ENCODE measurements at regions not wholly inside any gene's neighbourhood (a gene's known extent, or its start where the extent isn't known, plus 50 kb on each side); places are given as distances from the start of the nearest gene placed in this dataset.
"Not testable (repeated sequence)": the region's sequence is repeated elsewhere in the genome, so short reads cannot be mapped to it uniquely, and the experiment has no call there.

DNA sequence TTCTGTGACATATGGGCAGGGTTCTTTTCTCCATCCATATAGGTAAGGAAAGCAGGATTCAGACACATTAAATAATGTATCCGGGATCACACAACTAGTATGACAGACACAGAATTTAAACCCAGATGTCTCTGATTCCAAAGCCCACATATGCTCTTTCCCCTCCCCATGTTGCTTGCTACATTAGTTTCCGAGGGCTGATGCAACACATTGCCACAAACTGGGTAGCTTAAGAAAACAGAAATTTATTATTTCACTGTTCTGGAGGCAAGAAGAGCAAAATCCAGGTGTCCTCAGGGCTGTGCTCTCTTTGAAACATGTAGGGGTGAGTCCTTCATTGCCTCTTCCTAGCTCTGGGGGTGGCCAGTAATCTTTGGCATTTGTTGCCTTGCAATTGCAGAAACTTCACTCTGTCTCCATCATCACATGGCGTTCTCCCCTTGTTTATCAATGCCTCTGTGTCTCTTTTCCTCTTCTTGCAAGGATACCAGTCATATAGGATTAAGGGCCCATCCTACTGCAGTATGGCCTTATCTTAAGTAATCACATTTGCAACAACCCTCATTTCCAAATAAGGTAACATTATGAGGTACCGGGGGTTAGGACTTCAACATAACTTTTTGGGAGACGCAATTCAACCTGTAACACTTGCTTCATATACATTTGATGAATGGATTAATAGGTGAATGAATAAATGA, 83.0 kb upstream of the CCND2 start:
- no peaks in the 10 kb centered on the region for H3K4me1 ChIP-seq (ENCODE audit: control insufficient read depth, insufficient read depth, low read length)
- no peak for DNase-seq
- H3K9me3 ChIP-seq (ENCODE audit: control insufficient read depth, low read length) = no peaks in the 10 kb centered on the region
- intact Hi-C loops (cut with DNase I) = no loop called here
- no peak overlapping the region for H3K4me3 ChIP-seq (ENCODE audit: low read length)
- no peak for ATAC-seq
- 81% methylated on average over 5 of the region's 5 CpGs for WGBS
- no peaks in the 10 kb centered on the region for H3K27me3 ChIP-seq (ENCODE audit: control insufficient read depth, insufficient read depth)
- no peak overlapping the region for H3K27ac ChIP-seq (ENCODE audit: low read length)

DNA sequence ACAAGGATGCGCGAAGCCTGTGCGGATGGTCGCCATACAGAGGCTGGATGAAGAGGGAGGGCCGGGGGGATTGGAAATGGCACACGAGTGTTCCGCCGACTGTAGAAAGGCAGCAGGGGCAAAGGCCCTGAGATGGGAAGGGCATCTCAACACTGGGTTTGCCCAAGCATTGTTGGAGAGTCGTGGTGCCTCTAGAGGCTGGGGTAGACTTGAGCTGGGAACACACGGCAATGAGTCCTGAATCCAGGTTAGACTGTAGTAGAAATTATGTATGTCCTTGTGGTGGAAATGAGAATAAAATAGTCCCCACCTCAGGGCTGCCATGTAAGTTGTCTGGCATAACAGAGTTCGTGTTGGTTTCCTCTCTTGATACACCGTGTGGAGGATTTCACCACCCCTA, 83.8 kb upstream of the CCND2 start:
- no peaks in the 10 kb centered on the region for H3K27me3 ChIP-seq (ENCODE audit: control insufficient read depth, insufficient read depth)
- WGBS = 87% methylated on average over 12 of the region's 12 CpGs
- H3K27ac ChIP-seq (ENCODE audit: low read length) = no peak overlapping the region
- ATAC-seq = no peak
- intact Hi-C loops (cut with DNase I) = no loop called here
- H3K4me1 ChIP-seq (ENCODE audit: control insufficient read depth, insufficient read depth, low read length) = no peaks in the 10 kb centered on the region
- no peak for DNase-seq
- H3K9me3 ChIP-seq (ENCODE audit: control insufficient read depth, low read length) = no peaks in the 10 kb centered on the region
- H3K4me3 ChIP-seq (ENCODE audit: low read length) = no peak overlapping the region

DNA sequence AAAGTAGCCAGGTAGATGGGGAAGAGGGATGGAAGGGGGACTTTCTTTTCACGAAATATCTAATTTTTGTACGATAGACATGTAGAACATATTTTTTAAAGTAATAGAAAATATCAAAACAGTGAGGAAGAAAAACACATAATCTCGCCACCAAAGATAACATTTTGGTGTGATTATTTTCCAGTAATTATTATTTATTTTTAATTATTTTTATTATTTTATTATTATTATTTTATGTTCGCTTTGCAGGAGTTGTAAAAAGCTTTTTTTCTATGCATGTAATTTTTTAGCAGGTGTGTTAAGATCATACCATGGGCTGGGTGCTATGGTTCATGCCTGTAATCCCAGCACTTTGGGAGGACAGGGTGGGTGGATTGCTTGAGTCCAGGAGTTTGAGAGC, 85.6 kb upstream of the CCND2 start:
- intact Hi-C loops (cut with DNase I) = no loop called here
- no peaks in the 10 kb centered on the region for H3K4me1 ChIP-seq (ENCODE audit: control insufficient read depth, insufficient read depth, low read length)
- H3K27me3 ChIP-seq (ENCODE audit: control insufficient read depth, insufficient read depth) = no peaks in the 10 kb centered on the region
- no peak overlapping the region for H3K27ac ChIP-seq (ENCODE audit: low read length)
- no peak for ATAC-seq
- H3K4me3 ChIP-seq (ENCODE audit: low read length) = no peak overlapping the region
- DNase-seq = no peak
- H3K9me3 ChIP-seq (ENCODE audit: control insufficient read depth, low read length) = no peaks in the 10 kb centered on the region
- WGBS = 82% methylated on average over 4 of the region's 4 CpGs

DNA sequence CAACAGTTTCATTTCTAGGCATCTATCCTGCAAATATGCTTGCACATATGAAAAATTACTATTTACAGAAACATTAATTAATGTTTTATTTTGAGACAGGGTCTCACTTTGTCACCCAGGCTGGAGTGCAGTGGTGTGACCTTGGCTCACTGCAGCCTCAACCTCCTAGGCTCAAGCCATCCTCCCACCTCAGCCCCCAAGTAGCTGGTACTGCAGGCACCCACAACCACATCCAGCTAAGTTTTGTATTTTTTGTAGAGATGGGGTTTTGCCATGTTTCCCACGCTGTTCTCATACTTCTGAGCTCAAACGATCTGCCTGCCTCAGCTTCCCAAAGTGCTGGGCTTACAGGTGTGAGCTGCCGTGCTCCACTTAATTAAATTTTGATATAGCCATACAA, 86.2 kb upstream of the CCND2 start:
- DNase-seq; H3K27ac ChIP-seq (ENCODE audit: low read length); H3K4me1 ChIP-seq (ENCODE audit: control insufficient read depth, insufficient read depth, low read length); intact Hi-C loops (cut with DNase I); H3K9me3 ChIP-seq (ENCODE audit: control insufficient read depth, low read length); ATAC-seq; H3K4me3 ChIP-seq (ENCODE audit: low read length); H3K27me3 ChIP-seq (ENCODE audit: control insufficient read depth, insufficient read depth): not testable (repeated sequence)
- 53% methylated on average over 3 of the region's 3 CpGs for WGBS

DNA sequence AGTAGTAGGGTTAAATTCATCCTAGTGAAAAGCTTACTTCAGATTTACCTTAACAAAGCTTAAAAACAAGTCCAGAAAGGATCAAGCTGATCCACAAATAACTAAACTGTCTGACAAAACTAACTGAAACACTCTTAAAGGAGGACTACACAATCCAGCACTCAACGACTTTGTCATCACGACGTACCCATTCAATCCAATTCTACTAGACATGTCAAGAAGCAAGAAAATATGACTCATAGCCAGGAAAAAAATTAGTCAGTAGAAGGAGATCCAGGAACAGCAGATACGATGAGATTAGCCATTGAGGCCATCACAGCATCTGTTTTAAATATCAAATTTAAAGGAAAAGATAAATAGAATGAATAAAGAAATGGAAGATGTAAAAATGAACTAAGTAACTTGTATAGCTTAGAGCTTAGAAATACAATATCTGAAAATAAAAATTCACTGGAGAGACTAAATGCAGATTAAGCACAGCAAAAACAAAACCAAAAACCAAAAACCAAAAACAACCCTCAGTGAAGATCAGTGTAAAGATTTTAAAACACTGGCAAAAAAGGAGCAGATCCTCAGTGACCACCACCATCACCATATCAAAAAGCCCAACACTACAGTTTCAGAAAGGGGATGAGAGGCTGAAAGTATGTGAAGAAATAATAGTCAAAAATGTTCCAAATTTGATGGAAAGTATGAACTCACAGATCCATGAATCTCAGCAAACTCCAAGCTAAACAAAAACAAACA, 95.0 kb upstream of the CCND2 start:
- Histone ChIP-seq H3K4me1 (ENCODE audit: control insufficient read depth, insufficient read depth, low read length) (no peaks in the 10 kb centered on the region), H3K4me3 (ENCODE audit: low read length) (no peak overlapping the region), H3K9me3 (ENCODE audit: control insufficient read depth, low read length) (no peaks in the 10 kb centered on the region), H3K27ac (ENCODE audit: low read length) (no peak overlapping the region), H3K27me3 (ENCODE audit: control insufficient read depth, insufficient read depth) (no peaks in the 10 kb centered on the region)
- WGBS = 74% methylated on average over 4 of the region's 4 CpGs
- DNase-seq = no peak
- ATAC-seq = no peak
- intact Hi-C loops (cut with DNase I) = no loop called here

GRCh38 chr12:4177262-4177661, 96.3 kb upstream of the CCND2 start:
- intact Hi-C loops (cut with DNase I) = no loop called here
- H3K4me1 ChIP-seq (ENCODE audit: control insufficient read depth, insufficient read depth, low read length) = no peaks in the 10 kb centered on the region
- WGBS = 89% methylated on average over 2 of the region's 2 CpGs
- H3K27ac ChIP-seq (ENCODE audit: low read length) = no peak overlapping the region
- H3K27me3 ChIP-seq (ENCODE audit: control insufficient read depth, insufficient read depth) = no peaks in the 10 kb centered on the region
- DNase-seq = no peak
- no peaks in the 10 kb centered on the region for H3K9me3 ChIP-seq (ENCODE audit: control insufficient read depth, low read length)
- ATAC-seq = no peak
- no peak overlapping the region for H3K4me3 ChIP-seq (ENCODE audit: low read length)

DNA sequence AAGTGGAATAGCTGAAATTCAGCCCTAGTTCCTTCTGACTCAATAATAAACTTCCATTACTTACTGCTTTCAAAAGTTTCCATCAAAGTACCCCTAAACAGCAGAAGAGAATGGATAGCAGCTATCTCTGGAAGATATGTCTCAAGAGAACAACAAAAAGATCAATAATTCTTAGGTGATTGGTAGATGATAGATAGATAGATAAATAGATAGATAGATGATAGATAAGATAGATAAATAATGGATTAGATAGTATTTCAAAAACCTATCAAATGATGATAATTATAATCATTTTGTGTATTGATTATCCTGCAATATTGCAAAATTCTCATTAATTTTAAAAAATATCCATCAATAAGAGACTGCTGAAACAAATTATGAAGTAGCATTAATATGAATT, 97.4 kb upstream of the CCND2 start:
- H3K4me1 ChIP-seq (ENCODE audit: control insufficient read depth, insufficient read depth, low read length) = no peaks in the 10 kb centered on the region
- H3K9me3 ChIP-seq (ENCODE audit: control insufficient read depth, low read length) = no peaks in the 10 kb centered on the region
- no peaks in the 10 kb centered on the region for H3K27me3 ChIP-seq (ENCODE audit: control insufficient read depth, insufficient read depth)
- H3K4me3 ChIP-seq (ENCODE audit: low read length) = no peak overlapping the region
- no peak for ATAC-seq
- DNase-seq = no peak
- intact Hi-C loops (cut with DNase I) = no loop called here
- H3K27ac ChIP-seq (ENCODE audit: low read length) = no peak overlapping the region

GRCh38 chr12:4174417-4174816, 99.1 kb upstream of the CCND2 start:
- Histone ChIP-seq H3K27me3 (ENCODE audit: control insufficient read depth, insufficient read depth) (no peaks in the 10 kb centered on the region), H3K27ac (ENCODE audit: low read length) (no peak overlapping the region), H3K4me3 (ENCODE audit: low read length) (no peak overlapping the region), H3K9me3 (ENCODE audit: control insufficient read depth, low read length) (no peaks in the 10 kb centered on the region), H3K4me1 (ENCODE audit: control insufficient read depth, insufficient read depth, low read length) (no peaks in the 10 kb centered on the region)
- ATAC-seq (no peak), DNase-seq (no peak)
- WGBS = 77% methylated on average over 3 of the region's 3 CpGs
- intact Hi-C loops (cut with DNase I) = no loop called here

- ATAC-seq (no peak), DNase-seq (no peak)
- H3K9me3 ChIP-seq (ENCODE audit: control insufficient read depth, low read length) = no peaks in the 10 kb centered on the region
- no peak overlapping the region for H3K27ac ChIP-seq (ENCODE audit: low read length)
- intact Hi-C loops (cut with DNase I) = no loop called here
- H3K4me1 ChIP-seq (ENCODE audit: control insufficient read depth, insufficient read depth, low read length) = no peaks in the 10 kb centered on the region
- 36% methylated on average over 4 of the region's 4 CpGs for WGBS
- no peak overlapping the region for H3K4me3 ChIP-seq (ENCODE audit: low read length)
- H3K27me3 ChIP-seq (ENCODE audit: control insufficient read depth, insufficient read depth) = no peaks in the 10 kb centered on the region
Observed at GRCh38 chr12:4172999-4173398, 100.6 kb upstream of the CCND2 start.

- no peak for ATAC-seq
- Histone ChIP-seq H3K9me3 (ENCODE audit: control insufficient read depth, low read length) (no peaks in the 10 kb centered on the region), H3K27ac (ENCODE audit: low read length) (no peak overlapping the region), H3K27me3 (ENCODE audit: control insufficient read depth, insufficient read depth) (no peaks in the 10 kb centered on the region), H3K4me3 (ENCODE audit: low read length) (no peak overlapping the region), H3K4me1 (ENCODE audit: control insufficient read depth, insufficient read depth, low read length) (no peaks in the 10 kb centered on the region)
- WGBS = 94% methylated on average over 3 of the region's 3 CpGs
- intact Hi-C loops (cut with DNase I) = no loop called here
- DNase-seq = no peak
Observed at GRCh38 chr12:4171742-4172141, 101.8 kb upstream of the CCND2 start.

GRCh38 chr12:4169959-4170358, 103.6 kb upstream of the CCND2 start:
- H3K4me1 ChIP-seq (ENCODE audit: control insufficient read depth, insufficient read depth, low read length) = no peaks in the 10 kb centered on the region
- intact Hi-C loops (cut with DNase I) = no loop called here
- H3K9me3 ChIP-seq (ENCODE audit: control insufficient read depth, low read length) = no peaks in the 10 kb centered on the region
- ATAC-seq (no peak), DNase-seq (no peak)
- 65% methylated on average over 4 of the region's 4 CpGs for WGBS
- no peaks in the 10 kb centered on the region for H3K27me3 ChIP-seq (ENCODE audit: control insufficient read depth, insufficient read depth)
- no peak overlapping the region for H3K4me3 ChIP-seq (ENCODE audit: low read length)
- H3K27ac ChIP-seq (ENCODE audit: low read length) = no peak overlapping the region
